ENCODE measurements at regions not wholly inside any gene's neighbourhood (a gene's known extent, or its start where the extent isn't known, plus 50 kb on each side); places are given as distances from the start of the nearest gene placed in this dataset.

- H3K27me3 ChIP-seq: no peaks in the 10 kb centered on the region
- DNase-seq (no peak), ATAC-seq (no peak)
- TF ChIP-seq CTCF (IDR thresholded peaks at IDR 0.05): no peak
- TF ChIP-seq POLR2A (IDR thresholded peaks at IDR 0.05): no peak
- H3K4me1 ChIP-seq: peaks cover 0 to 25% (median 2%) of the 10 kb centered on the region in 12 donors
- no peak overlapping the region for H3K27ac ChIP-seq
- 81 to 86% (median 83%) methylated on average over 6 of the region's 6 CpGs for WGBS, 4 donors
- no peak overlapping the region for H3K4me3 ChIP-seq
- H3K9me3 ChIP-seq: no peaks in the 10 kb centered on the region
- no peaks in the 10 kb centered on the region for H3K36me3 ChIP-seq
- intact Hi-C loops (cut with DNase I): no loop called here
Measured at GRCh38 chr5:143567583-143568504, 164.4 kb upstream of the NR3C1 start.

- Histone ChIP-seq H3K9me3 (no peaks in the 10 kb centered on the region), H3K27me3 (no peaks in the 10 kb centered on the region), H3K36me3 (no peaks in the 10 kb centered on the region), H3K4me1 (peaks cover 0 to 30% (median 2%) of the 10 kb centered on the region in 12 donors), H3K4me3 (no peak overlapping the region), H3K27ac (no peak overlapping the region)
- ATAC-seq (no peak), DNase-seq (no peak)
- intact Hi-C loops (cut with DNase I): no loop called here
- WGBS, 4 donors: 97 to 100% (median 99%) methylated on average over 2 of the region's 2 CpGs
- TF ChIP-seq CTCF (IDR thresholded peaks at IDR 0.05) (no peak), POLR2A (IDR thresholded peaks at IDR 0.05) (no peak)
Measured at GRCh38 chr5:143566139-143566538, 162.7 kb upstream of the NR3C1 start.

- no peak for TF ChIP-seq CTCF (IDR thresholded peaks at IDR 0.05)
- no peak for TF ChIP-seq POLR2A (IDR thresholded peaks at IDR 0.05)
- no peaks in the 10 kb centered on the region for H3K36me3 ChIP-seq
- no peaks in the 10 kb centered on the region for H3K9me3 ChIP-seq
- DNase-seq (no peak), ATAC-seq (no peak)
- no peak overlapping the region for H3K4me3 ChIP-seq
- intact Hi-C loops (cut with DNase I): no loop called here
- H3K4me1 ChIP-seq: peaks cover 0 to 30% (median 2%) of the 10 kb centered on the region in 12 donors
- H3K27ac ChIP-seq: no peak overlapping the region
- H3K27me3 ChIP-seq: no peaks in the 10 kb centered on the region
Measured at GRCh38 chr5:143564417-143564816, 160.9 kb upstream of the NR3C1 start.

GRCh38 chr5:143562935-143563334, 159.4 kb upstream of the NR3C1 start:
- 38 to 59% (median 40%) methylated on average over 4 of the region's 4 CpGs for WGBS, 4 donors
- peak in 4 of 5 donors; percentile 31 to 48 (median 35) for DNase-seq
- peak overlapping the region in 7 of 12 donors; percentile 5 to 62 (median 37) for H3K27ac ChIP-seq

More at GRCh38 chr5:143562935-143563334, 159.4 kb upstream of the NR3C1 start:
- Histone ChIP-seq H3K9me3 (no peaks in the 10 kb centered on the region), H3K4me3 (no peak overlapping the region), H3K27me3 (no peaks in the 10 kb centered on the region), H3K4me1 (peaks cover 0 to 32% (median 2%) of the 10 kb centered on the region in 12 donors), H3K36me3 (no peaks in the 10 kb centered on the region)
- TF ChIP-seq POLR2A (IDR thresholded peaks at IDR 0.05): no peak
- no peak for TF ChIP-seq CTCF (IDR thresholded peaks at IDR 0.05)
- intact Hi-C loops (cut with DNase I): no loop called here
- ATAC-seq: peak; percentile 55 to 95 (median 90)

Data from heart left ventricle (tissue), 16 donors.